Sigmoid colon (tissue), 4 donors: ENCODE measurements at regions not wholly inside any gene's neighbourhood (a gene's known extent, or its start where the extent isn't known, plus 50 kb on each side); places are given as distances from the start of the nearest gene placed in this dataset.

Source experiments
- EP300 ChIP-seq, 4 donors: sonication (generic); formaldehyde crosslinking; IDR thresholded peaks; one replicate each; pipeline ENCODE4 v1.6.1; 2017; ENCODE audit warnings: antibody characterized with exemption in 4 of 4
- POLR2A ChIP-seq, 2 donors: fragments of 450-650 bp; IDR thresholded peaks; one replicate each; pipeline ENCODE4 v1.6.1; 2016; ENCODE audit warnings: antibody characterized with exemption in 2 of 2, mild to moderate bottlenecking in 2 of 2, moderate library complexity in 2 of 2
- POLR2AphosphoS5 ChIP-seq, 4 donors: sonication (generic); formaldehyde crosslinking; IDR thresholded peaks; one replicate each; pipeline ENCODE4 v1.6.1; 2017; ENCODE audit warnings: antibody characterized with exemption in 4 of 4
- TF ChIP-seq, protein P1 (sequence below), 4 experiments: fragments of 450-650 bp in 3 of 4; fragments of 200-600 bp in 1 of 4; IDR thresholded peaks; one replicate each; pipeline ENCODE4 v1.5.1; 2016 to 2019; ENCODE audit warnings: antibody characterized with exemption in 4 of 4, mild to moderate bottlenecking in 3 of 4, moderate library complexity in 2 of 4

DNA sequence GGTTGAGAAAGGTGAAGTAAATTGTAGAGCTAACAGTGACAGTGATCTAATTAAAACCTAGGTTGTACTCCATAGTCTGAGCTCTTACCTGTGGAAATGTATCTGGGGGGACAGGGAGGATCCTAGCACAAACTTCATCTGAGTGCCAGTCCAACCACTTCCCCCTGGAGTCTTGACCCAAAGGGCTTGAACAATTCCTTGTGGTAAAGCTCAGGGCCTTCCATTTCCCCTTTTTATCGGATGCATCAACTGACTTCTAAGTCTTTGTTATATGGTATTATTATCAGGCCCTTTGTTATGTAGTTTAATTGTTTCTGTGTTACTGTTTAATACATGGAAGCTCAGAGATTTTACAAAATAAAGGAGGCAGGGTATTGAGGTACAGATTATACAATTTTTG lies 140.2 kb upstream of the SESN3 start:
- TF ChIP-seq, protein P1, sequence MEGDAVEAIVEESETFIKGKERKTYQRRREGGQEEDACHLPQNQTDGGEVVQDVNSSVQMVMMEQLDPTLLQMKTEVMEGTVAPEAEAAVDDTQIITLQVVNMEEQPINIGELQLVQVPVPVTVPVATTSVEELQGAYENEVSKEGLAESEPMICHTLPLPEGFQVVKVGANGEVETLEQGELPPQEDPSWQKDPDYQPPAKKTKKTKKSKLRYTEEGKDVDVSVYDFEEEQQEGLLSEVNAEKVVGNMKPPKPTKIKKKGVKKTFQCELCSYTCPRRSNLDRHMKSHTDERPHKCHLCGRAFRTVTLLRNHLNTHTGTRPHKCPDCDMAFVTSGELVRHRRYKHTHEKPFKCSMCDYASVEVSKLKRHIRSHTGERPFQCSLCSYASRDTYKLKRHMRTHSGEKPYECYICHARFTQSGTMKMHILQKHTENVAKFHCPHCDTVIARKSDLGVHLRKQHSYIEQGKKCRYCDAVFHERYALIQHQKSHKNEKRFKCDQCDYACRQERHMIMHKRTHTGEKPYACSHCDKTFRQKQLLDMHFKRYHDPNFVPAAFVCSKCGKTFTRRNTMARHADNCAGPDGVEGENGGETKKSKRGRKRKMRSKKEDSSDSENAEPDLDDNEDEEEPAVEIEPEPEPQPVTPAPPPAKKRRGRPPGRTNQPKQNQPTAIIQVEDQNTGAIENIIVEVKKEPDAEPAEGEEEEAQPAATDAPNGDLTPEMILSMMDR (IDR thresholded peaks at IDR 0.05): no peak
- TF ChIP-seq POLR2A (IDR thresholded peaks at IDR 0.05) (no peak), EP300 (IDR thresholded peaks at IDR 0.05) (no peak), POLR2AphosphoS5 (IDR thresholded peaks at IDR 0.05) (no peak)
